Choroid plexus epithelial cell (primary cell): ENCODE measurements at regions not wholly inside any gene's neighbourhood (a gene's known extent, or its start where the extent isn't known, plus 50 kb on each side); places are given as distances from the start of the nearest gene placed in this dataset.

ENCODE experiments used
- DNase-seq: peaks from one replicate; pipeline ENCODE4 v3.0.0-alpha.2; 2010; ENCODE audit warnings: low read depth
- H3K4me3 ChIP-seq: 2 replicates; pipeline ENCODE4 v1.5.1; 2011; ENCODE audit warnings: low read depth, mild to moderate bottlenecking, control low read depth, low read length, moderate library complexity
- CTCF ChIP-seq: conservative IDR thresholded peaks from 2 replicates; pipeline ENCODE4 v1.5.1; 2011; ENCODE audit warnings: low read depth, mild to moderate bottlenecking, control low read depth, inconsistent platforms, low read length, moderate library complexity

- no peak for DNase-seq
- H3K4me3 ChIP-seq: no peak overlapping the region
- TF ChIP-seq CTCF: no peak
Measured at GRCh38 chr11:27869701-27870100, 169.4 kb upstream of the BDNF start.

GRCh38 chr11:27868709-27869108 is 168.5 kb upstream of the BDNF start:
- H3K4me3 ChIP-seq: no peak overlapping the region
- no peak for DNase-seq
- no peak for TF ChIP-seq CTCF

GRCh38 chr11:27868226-27868625 is 168.0 kb upstream of the BDNF start:
- no peak for TF ChIP-seq CTCF
- H3K4me3 ChIP-seq: no peak overlapping the region
- no peak for DNase-seq

GRCh38 chr11:27865105-27865504 is 164.8 kb upstream of the BDNF start:
- no peak overlapping the region for H3K4me3 ChIP-seq
- DNase-seq: no peak
- TF ChIP-seq CTCF: no peak

- H3K4me3 ChIP-seq: no peak overlapping the region
- DNase-seq: no peak
- TF ChIP-seq CTCF: no peak
Measured at GRCh38 chr11:27864611-27865010, 164.4 kb upstream of the BDNF start.

- no peak for TF ChIP-seq CTCF
- no peak for DNase-seq
- no peak overlapping the region for H3K4me3 ChIP-seq
Measured at GRCh38 chr11:27864091-27864491, 163.8 kb upstream of the BDNF start.

GRCh38 chr11:27863637-27864036 is 163.4 kb upstream of the BDNF start:
- DNase-seq: no peak
- H3K4me3 ChIP-seq: no peak overlapping the region
- TF ChIP-seq CTCF: no peak
